HEK293T (cell line): ENCODE measurements at regions not wholly inside any gene's neighbourhood (a gene's known extent, or its start where the extent isn't known, plus 50 kb on each side); places are given as distances from the start of the nearest gene placed in this dataset.

Experiments
- ARNT ChIP-seq: fragments of 450-650 bp; IDR thresholded peaks from 2 replicates; pipeline ENCODE4 v1.6.1; 2017; ENCODE audit warnings: mild to moderate bottlenecking
- BHLHE40 ChIP-seq: fragments of 450-650 bp; IDR thresholded peaks from 2 replicates; pipeline ENCODE4 v1.6.1; 2016; ENCODE audit warnings: mild to moderate bottlenecking, moderate library complexity, borderline replicate concordance
- CTBP1 ChIP-seq: fragments of 450-650 bp; IDR thresholded peaks from 2 replicates; pipeline ENCODE4 v1.6.1; 2016; ENCODE audit warnings: borderline replicate concordance
- FOXM1 ChIP-seq: fragments of 450-650 bp; IDR thresholded peaks from 2 replicates; pipeline ENCODE4 v1.6.1; 2017; ENCODE audit warnings: mild to moderate bottlenecking, borderline replicate concordance
- LEF1 ChIP-seq: fragments of 450-650 bp; IDR thresholded peaks from 2 replicates; pipeline ENCODE4 v1.6.1; 2017; ENCODE audit warnings: mild to moderate bottlenecking, borderline replicate concordance
- NFRKB ChIP-seq: fragments of 450-650 bp; IDR thresholded peaks from 2 replicates; pipeline ENCODE4 v1.6.1; 2016; ENCODE audit warnings: mild to moderate bottlenecking, moderate library complexity
- SP1 ChIP-seq: fragments of 450-650 bp; IDR thresholded peaks from 2 replicates; pipeline ENCODE4 v1.6.1; 2017
- SUZ12 ChIP-seq: fragments of 450-650 bp; IDR thresholded peaks from 2 replicates; pipeline ENCODE4 v1.6.1; 2016; ENCODE audit warnings: mild to moderate bottlenecking
- ZNF384 ChIP-seq: fragments of 450-650 bp; IDR thresholded peaks from 2 replicates; pipeline ENCODE4 v1.6.1; 2016

DNA sequence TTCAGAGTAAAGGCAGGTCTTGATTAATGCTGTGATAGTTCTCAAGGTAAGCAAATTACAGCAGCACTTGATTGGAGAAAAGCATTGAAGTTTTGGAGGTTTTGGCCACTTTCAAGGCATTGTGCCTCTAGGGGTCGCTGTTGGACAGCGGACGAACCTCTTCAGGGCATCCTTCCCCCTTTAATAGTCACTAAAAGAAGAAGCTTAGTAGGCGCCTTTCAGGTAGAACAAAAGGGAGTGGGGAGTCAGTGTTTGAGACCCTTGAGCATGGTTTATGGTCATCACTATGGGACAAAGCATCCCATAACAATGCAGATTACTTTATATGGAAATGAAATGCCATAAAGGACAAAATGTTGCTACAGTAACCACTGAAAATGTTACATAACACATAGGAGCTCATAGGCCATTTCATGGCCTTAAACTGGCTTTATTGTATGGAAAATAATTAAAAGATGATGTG is 199.5 kb upstream of the DCN start:
- TF ChIP-seq BHLHE40 (no peak), NFRKB (no peak), FOXM1 (no peak), CTBP1 (no peak), ARNT (no peak), SUZ12 (no peak), SP1 (no peak), ZNF384 (no peak), LEF1 (no peak)
